ENCODE measurements at regions not wholly inside any gene's neighbourhood (a gene's known extent, or its start where the extent isn't known, plus 50 kb on each side); places are given as distances from the start of the nearest gene placed in this dataset.

GRCh38 chr14:38129705-38130104 is 78.0 kb upstream of the SSTR1 start:
- TF ChIP-seq TEAD4 (CRISPR knock-in tag; IDR thresholded peaks at IDR 0.05): no peak
- TF ChIP-seq CTCF (IDR thresholded peaks at IDR 0.05): no peak
- TF ChIP-seq, protein P1, sequence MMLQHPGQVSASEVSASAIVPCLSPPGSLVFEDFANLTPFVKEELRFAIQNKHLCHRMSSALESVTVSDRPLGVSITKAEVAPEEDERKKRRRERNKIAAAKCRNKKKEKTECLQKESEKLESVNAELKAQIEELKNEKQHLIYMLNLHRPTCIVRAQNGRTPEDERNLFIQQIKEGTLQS (CRISPR knock-in tag; conservative IDR thresholded peaks at IDR 0.05): no peak
- TF ChIP-seq NFE2L1 (CRISPR knock-in tag; IDR thresholded peaks at IDR 0.05): no peak
- no peak for TF ChIP-seq ZNF232 (CRISPR knock-in tag; IDR thresholded peaks at IDR 0.05)
- no peak for TF ChIP-seq CREB1 (CRISPR knock-in tag; IDR thresholded peaks at IDR 0.05)
- no peak for TF ChIP-seq JUN (CRISPR knock-in tag; IDR thresholded peaks at IDR 0.05)
- TF ChIP-seq SOX15 (CRISPR knock-in tag; IDR thresholded peaks at IDR 0.05): no peak
- TF ChIP-seq RELA (CRISPR knock-in tag; IDR thresholded peaks at IDR 0.05; ENCODE audit: borderline replicate concordance): no peak
- TF ChIP-seq, protein P2, sequence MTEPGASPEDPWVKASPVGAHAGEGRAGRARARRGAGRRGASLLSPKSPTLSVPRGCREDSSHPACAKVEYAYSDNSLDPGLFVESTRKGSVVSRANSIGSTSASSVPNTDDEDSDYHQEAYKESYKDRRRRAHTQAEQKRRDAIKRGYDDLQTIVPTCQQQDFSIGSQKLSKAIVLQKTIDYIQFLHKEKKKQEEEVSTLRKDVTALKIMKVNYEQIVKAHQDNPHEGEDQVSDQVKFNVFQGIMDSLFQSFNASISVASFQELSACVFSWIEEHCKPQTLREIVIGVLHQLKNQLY (CRISPR knock-in tag; IDR thresholded peaks at IDR 0.05): no peak
- no peak for TF ChIP-seq ZNF263 (CRISPR knock-in tag; IDR thresholded peaks at IDR 0.05; ENCODE audit: low read depth)
- TF ChIP-seq CREM (CRISPR knock-in tag; IDR thresholded peaks at IDR 0.05): no peak
- TF ChIP-seq, protein P3, sequence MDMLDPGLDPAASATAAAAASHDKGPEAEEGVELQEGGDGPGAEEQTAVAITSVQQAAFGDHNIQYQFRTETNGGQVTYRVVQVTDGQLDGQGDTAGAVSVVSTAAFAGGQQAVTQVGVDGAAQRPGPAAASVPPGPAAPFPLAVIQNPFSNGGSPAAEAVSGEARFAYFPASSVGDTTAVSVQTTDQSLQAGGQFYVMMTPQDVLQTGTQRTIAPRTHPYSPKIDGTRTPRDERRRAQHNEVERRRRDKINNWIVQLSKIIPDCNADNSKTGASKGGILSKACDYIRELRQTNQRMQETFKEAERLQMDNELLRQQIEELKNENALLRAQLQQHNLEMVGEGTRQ (CRISPR knock-in tag; IDR thresholded peaks at IDR 0.05): no peak
- TF ChIP-seq, protein P4, sequence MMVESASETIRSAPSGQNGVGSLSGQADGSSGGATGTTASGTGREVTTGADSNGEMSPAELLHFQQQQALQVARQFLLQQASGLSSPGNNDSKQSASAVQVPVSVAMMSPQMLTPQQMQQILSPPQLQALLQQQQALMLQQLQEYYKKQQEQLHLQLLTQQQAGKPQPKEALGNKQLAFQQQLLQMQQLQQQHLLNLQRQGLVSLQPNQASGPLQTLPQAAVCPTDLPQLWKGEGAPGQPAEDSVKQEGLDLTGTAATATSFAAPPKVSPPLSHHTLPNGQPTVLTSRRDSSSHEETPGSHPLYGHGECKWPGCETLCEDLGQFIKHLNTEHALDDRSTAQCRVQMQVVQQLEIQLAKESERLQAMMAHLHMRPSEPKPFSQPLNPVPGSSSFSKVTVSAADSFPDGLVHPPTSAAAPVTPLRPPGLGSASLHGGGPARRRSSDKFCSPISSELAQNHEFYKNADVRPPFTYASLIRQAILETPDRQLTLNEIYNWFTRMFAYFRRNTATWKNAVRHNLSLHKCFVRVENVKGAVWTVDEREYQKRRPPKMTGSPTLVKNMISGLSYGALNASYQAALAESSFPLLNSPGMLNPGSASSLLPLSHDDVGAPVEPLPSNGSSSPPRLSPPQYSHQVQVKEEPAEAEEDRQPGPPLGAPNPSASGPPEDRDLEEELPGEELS (CRISPR knock-in tag; IDR thresholded peaks at IDR 0.05): no peak

Measured in WTC11 (cell line).